GM19238 (cell line): ENCODE measurements at regions not wholly inside any gene's neighbourhood (a gene's known extent, or its start where the extent isn't known, plus 50 kb on each side); places are given as distances from the start of the nearest gene placed in this dataset.
"Not testable (repeated sequence)": the region's sequence is repeated elsewhere in the genome, so short reads cannot be mapped to it uniquely, and the experiment has no call there.

ENCODE experiments used
- DNase-seq: peaks from one replicate; pipeline ENCODE4 v3.0.0; 2011; ENCODE audit warnings: low spot score; ENCODE audit not compliant: insufficient read length

- DNase-seq = no peak
Measured at GRCh38 chr7:93048136-93048930, 69.4 kb downstream of the SAMD9 start.

- DNase-seq = no peak
Measured at GRCh38 chr7:93047514-93048099, 70.2 kb downstream of the SAMD9 start.

GRCh38 chr7:93046641-93047040, 71.1 kb downstream of the SAMD9 start:
- DNase-seq = no peak

GRCh38 chr7:93044147-93044810, 73.5 kb downstream of the SAMD9 start:
- no peak for DNase-seq

DNA sequence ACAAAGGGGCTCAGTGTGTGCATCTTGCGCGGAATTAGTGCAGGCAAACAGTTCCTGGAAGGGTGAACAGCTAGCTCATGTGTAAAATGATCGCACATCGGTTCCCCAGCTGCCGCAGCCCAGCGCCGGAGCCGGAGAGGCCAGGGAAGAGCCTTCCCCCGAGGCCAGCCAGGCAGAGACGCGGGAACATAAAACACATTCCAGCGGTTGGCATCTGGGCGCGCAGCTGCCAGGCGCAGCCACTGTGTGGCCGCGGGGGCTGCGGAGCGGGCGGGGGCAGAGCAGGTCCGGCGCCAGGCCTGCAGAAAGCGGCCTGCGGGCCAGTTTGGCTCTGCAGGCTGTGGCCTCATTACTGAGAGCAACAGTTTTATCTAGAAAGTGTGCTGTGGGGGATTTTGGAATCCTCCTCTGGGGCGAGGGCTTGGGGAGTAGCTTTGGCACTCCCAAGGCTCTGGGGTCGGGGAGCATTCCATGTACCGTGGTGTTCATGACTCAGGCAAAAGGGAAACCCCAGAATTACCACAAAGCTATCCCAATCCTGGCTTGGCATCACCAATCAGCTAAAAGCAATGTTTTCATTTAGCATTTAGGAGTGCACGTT, 74.3 kb downstream of the SAMD9 start:
- DNase-seq = no peak

DNA sequence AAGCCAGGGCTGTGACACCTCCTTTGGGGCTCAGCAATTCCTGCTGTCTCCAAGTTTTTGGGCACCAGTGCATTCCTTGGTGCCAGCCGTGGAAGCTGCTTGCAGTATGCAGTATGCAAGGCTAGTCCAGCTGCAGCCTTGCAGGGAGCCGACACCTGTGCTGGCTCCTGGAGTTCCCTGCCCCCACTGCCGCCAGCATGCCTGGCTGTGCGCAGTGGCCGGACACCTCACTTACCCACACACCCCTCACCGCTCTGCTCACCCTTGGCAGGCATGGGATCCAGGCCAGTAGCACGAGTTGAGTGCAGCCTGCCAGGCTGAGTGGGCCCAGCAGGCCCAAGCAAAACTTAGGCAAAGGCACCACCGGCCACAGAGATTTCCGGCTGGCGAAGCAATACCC, 77.4 kb downstream of the SAMD9 start:
- no peak for DNase-seq

GRCh38 chr7:93039786-93040185, 78.0 kb downstream of the SAMD9 start:
- no peak for DNase-seq

- no peak for DNase-seq
Measured at GRCh38 chr7:93039282-93039681, 78.5 kb downstream of the SAMD9 start.

DNA sequence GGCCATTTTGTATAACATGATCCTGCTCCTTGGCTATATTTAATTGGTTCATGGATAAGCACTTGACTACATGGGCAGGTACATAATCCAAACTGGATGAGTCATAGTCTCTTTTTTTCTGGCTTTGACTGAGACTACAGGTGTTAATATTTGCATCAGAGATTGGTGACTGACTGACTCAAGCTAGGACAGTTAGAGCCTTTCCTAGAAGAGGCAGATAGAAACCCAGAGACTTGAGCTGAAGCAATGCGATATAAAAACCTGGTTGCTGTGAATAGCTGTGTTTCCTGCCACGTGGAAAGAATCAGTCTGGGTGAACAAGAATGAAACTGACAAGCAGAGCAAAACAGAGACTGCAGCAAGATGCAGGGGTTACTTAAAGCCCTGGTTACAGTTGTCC, 81.0 kb downstream of the SAMD9 start:
- peak; percentile 12 for DNase-seq

GRCh38 chr7:93036149-93036640, 81.6 kb downstream of the SAMD9 start:
- no peak for DNase-seq

DNA sequence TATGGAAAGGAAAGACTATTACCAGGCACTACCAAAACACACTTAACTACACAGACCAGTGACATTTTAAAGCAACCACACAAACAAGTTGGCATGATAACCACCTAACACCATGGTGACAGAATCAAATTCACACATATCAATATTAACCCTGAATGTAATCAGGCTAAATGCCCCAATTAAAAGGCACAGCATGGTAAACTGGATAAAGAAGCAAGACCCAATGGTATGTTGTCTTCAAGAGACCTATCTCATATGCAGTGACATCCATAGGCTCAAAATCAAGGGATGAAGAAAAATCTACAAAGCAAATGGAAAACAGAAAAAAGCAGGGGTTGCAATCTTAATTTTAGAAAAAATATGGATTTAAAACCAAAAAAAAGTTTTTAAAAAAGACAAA, 86.0 kb downstream of the SAMD9 start:
- DNase-seq = no peak

GRCh38 chr7:93030605-93031225, 87.1 kb downstream of the SAMD9 start:
- DNase-seq = no peak

DNA sequence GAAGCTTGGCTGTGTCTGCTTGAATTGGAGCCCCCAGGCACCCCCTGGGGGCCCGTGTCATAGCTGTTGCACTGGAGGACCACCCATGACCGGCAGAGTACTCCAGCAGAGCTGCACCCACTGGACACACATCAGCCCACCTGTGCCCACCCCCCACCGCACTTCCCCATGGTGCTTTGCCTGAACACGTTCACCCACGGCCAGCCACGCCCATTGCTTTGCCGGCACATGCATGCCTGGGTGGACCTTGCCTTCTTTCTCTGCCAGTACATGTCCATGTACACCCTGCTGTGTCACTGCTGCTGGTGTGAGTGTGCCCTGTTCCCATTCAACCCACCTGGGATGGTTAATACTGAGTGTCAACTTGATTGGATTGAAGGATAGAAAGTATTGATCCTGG, 88.7 kb downstream of the SAMD9 start:
- DNase-seq = no peak

DNA sequence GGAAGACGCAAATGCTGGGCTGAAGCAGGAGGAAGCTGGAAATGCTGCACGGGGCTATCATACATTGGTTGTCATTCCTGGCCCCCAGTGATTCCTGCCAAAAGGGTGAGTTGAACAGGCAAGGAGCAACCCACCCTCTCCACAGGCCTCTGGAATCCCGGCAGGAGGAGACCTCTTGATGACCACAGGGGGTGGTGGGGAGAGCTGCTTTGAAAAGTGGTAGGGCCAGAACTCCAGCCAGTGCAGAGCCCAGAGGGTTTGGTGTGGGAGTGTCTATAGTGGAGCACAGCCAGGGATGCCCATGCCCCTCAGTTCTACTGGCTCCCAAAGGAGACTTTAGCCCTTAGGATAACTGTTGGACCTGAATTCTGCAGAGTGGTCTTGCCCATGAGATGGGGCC, 89.2 kb downstream of the SAMD9 start:
- no peak for DNase-seq

DNA sequence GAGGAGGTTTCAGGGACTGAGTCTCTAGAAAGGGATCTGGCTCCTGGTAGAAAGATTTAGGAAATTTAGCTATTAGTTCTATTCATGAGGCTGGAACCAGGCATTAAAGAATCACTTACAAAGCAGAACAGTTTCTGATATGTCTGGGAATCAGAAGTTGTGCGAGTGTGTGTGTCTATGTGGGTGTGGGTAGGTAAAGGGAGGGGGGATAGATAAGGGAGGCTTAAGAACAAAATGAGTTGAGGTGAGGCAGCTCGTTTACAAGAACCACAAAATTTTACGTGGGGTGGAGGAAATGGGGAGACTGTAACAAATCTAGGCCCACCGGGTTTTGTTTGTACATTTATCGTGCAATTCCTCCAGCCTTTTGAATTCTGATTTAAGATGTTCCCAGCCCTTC, 90.7 kb downstream of the SAMD9 start:
- DNase-seq = no peak

DNA sequence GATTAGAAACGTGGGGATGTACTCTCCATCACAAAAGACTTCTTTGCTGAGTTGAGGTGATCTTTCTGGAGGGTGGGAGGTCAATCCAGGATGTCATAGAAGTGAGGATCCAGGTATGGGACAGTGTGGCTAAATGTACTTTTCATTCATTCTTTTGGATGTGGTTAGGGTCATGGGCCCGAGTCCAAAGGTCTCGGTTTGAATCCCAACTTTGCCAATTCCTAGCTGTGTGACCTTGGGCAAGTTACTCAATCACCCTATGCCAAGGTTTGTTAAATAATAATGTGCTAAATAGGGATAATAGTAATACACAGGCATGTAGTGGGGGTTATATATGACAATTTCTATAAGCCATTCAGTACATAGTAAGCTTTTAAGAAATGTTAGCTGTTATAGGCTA, 91.4 kb downstream of the SAMD9 start:
- no peak for DNase-seq

- no peak for DNase-seq
Measured at GRCh38 chr7:93025389-93025788, 92.4 kb downstream of the SAMD9 start.

DNA sequence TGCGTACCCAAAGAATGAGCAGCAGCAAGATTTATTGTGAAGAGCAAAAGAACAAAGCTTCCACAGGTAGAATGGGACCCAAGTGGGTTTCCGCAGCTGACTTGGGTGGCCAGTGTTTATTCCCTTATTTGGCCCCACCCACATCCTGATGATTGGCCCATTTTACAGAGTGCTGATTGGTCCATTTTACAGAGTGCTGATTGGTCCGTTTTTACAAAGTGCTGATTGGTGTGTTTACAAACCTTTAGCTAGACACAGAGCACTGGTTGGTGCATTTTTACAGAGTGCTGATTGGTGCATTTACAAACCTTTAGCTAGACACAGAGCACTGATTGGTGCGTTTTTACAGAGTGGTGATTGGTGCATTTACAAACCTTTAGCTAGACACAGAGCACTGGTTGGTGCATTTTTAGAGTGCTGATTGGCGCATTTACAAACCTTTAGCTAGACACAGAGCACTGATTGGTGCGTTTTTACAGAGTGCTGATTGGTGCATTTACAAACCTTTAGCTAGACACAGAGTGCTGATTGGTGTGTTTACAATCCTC, 94.8 kb downstream of the SAMD9 start:
- DNase-seq = not testable (repeated sequence)

DNA sequence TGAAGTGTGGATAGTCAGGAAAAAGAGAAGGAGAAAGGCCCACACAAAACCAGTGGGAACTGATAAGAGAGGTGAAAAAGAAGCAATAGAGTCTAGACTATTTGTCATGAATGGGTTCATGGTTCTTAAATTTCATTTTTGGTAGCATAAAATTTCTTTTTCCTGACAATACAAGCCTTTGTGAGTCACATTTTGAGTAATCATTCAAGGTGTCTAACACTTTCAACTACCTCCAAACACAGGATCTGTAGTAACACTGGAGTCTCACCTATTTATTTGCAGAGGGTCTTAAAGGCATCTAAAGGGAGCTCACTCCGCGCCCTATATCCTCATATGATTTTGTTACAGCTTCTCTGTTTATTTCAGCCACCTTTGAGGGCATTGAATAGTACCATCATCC, 96.0 kb downstream of the SAMD9 start:
- DNase-seq = no peak

DNA sequence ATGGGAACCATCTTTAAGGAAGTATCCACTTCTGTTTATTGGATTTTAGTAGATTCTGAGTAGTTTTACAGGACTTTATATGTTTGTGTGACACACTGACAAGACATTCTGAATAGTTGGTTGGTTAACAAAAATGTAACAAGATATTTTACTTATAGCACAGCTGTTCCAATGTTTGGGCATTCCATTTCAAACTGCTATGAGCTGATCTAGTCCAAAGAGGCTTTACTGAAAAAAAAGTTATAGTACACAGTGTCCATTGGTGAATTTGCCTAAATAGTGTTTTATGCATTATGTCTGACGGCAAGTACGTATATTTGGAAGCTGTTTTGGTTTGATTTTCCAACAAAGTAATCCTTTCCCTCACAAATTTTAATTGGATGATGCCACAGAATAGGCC, 99.1 kb downstream of the SAMD9 start:
- no peak for DNase-seq

- DNase-seq = no peak
Measured at GRCh38 chr7:93016681-93017381, 100.9 kb downstream of the SAMD9 start.
